ENCODE measurements at regions not wholly inside any gene's neighbourhood (a gene's known extent, or its start where the extent isn't known, plus 50 kb on each side); places are given as distances from the start of the nearest gene placed in this dataset.

- TF ChIP-seq CTCF (IDR thresholded peaks at IDR 0.05) (no peak), EP300 (IDR thresholded peaks at IDR 0.05) (no peak)
Measured at GRCh38 chr2:121121661-121122060, 163.3 kb downstream of the TFCP2L1 start.

Data from ovary (tissue), 3 donors.